GM21381 (cell line): ENCODE measurements at regions not wholly inside any gene's neighbourhood (a gene's known extent, or its start where the extent isn't known, plus 50 kb on each side); places are given as distances from the start of the nearest gene placed in this dataset.
"Not testable (repeated sequence)": the region's sequence is repeated elsewhere in the genome, so short reads cannot be mapped to it uniquely, and the experiment has no call there.

ENCODE experiments used
- ATAC-seq: cut with Tn5 transposase; IDR thresholded peaks from one replicate; pipeline ENCODE4 v1.9.1; 2021; ENCODE audit warnings: mild to moderate bottlenecking, moderate library complexity; ENCODE audit not compliant: unreplicated experiment

- no peak for ATAC-seq
Measured at GRCh38 chr2:3039188-3040065, 338.2 kb downstream of the EIPR1 start.

- no peak for ATAC-seq
Measured at GRCh38 chr2:3038636-3039035, 339.0 kb downstream of the EIPR1 start.

GRCh38 chr2:3037196-3038194 is 340.1 kb downstream of the EIPR1 start:
- ATAC-seq = no peak

GRCh38 chr2:3036432-3037125 is 341.0 kb downstream of the EIPR1 start:
- no peak for ATAC-seq

- no peak for ATAC-seq
Measured at GRCh38 chr2:3035385-3036050, 342.1 kb downstream of the EIPR1 start.

GRCh38 chr2:3034856-3035255 is 342.8 kb downstream of the EIPR1 start:
- ATAC-seq = no peak

GRCh38 chr2:3034396-3034795 is 343.2 kb downstream of the EIPR1 start:
- no peak for ATAC-seq

- no peak for ATAC-seq
Measured at GRCh38 chr2:3033315-3033714, 344.3 kb downstream of the EIPR1 start.

GRCh38 chr2:3030791-3031190 is 346.8 kb downstream of the EIPR1 start:
- not testable (repeated sequence) for ATAC-seq

GRCh38 chr2:3025984-3026383 is 351.6 kb downstream of the EIPR1 start:
- ATAC-seq = no peak

- no peak for ATAC-seq
Measured at GRCh38 chr2:3025261-3025660, 352.4 kb downstream of the EIPR1 start.

- ATAC-seq = no peak
Measured at GRCh38 chr2:3024401-3024935, 353.1 kb downstream of the EIPR1 start.

GRCh38 chr2:3023531-3023930 is 354.1 kb downstream of the EIPR1 start:
- ATAC-seq = no peak

- ATAC-seq = no peak
Measured at GRCh38 chr2:3022841-3023372, 354.7 kb downstream of the EIPR1 start.

GRCh38 chr2:3021720-3022119 is 355.9 kb downstream of the EIPR1 start:
- ATAC-seq = no peak

- ATAC-seq = no peak
Measured at GRCh38 chr2:3010001-3010400, 367.6 kb downstream of the EIPR1 start.

GRCh38 chr2:3009483-3009882 is 368.1 kb downstream of the EIPR1 start:
- no peak for ATAC-seq

GRCh38 chr2:3009005-3009404 is 368.6 kb downstream of the EIPR1 start:
- ATAC-seq = no peak

- no peak for ATAC-seq
Measured at GRCh38 chr2:3008561-3008960, 369.1 kb downstream of the EIPR1 start.

GRCh38 chr2:3007135-3007534 is 370.5 kb downstream of the EIPR1 start:
- no peak for ATAC-seq
